Peyer's patch (tissue), 4 donors: ENCODE measurements at regions not wholly inside any gene's neighbourhood (a gene's known extent, or its start where the extent isn't known, plus 50 kb on each side); places are given as distances from the start of the nearest gene placed in this dataset.

Experiments
- CTCF ChIP-seq, 6 experiments: fragments of 450-650 bp in 4 of 6; fragments of 200-600 bp in 2 of 6; sonication (generic) in 1 of 6; IDR thresholded peaks; one replicate each; pipeline ENCODE4 v1.5.1; 2017 to 2019; ENCODE audit warnings: antibody characterized with exemption in 6 of 6, mild to moderate bottlenecking in 3 of 6, moderate library complexity in 1 of 6
- POLR2A ChIP-seq, 2 donors: fragments of 450-650 bp; IDR thresholded peaks; one replicate each; pipeline ENCODE4 v1.5.1; 2017; ENCODE audit warnings: antibody characterized with exemption in 2 of 2, mild to moderate bottlenecking in 2 of 2, moderate library complexity in 2 of 2

DNA sequence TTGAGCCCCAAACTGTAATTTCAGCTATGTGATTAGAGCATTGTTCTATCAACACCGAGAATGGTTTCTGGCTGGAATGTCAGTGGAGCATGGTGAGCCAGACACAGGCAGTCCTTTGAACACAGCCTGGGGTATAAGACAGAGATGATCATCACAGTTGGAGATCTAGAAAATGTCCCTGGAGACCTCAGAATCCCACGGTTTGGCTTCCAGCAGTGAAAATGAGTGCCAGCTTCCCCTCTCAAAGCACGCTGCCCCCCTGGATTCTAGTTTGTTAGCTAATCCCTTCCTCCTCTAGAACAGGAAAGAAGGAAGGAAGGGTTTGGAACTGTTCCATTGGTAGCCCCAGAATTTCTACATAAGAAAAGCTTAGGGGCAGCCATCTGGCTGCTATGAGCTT lies 59.9 kb upstream of the JAK1 start:
- TF ChIP-seq POLR2A (IDR thresholded peaks at IDR 0.05) = no peak
- no peak for TF ChIP-seq CTCF (IDR thresholded peaks at IDR 0.05)
